K562 (cell line): ENCODE measurements at regions not wholly inside any gene's neighbourhood (a gene's known extent, or its start where the extent isn't known, plus 50 kb on each side); places are given as distances from the start of the nearest gene placed in this dataset.
A peak's percentile ranks its signal among the peaks of the same experiment; 100 is the strongest.

ENCODE experiments used
- MGA ChIP-seq: fragments of 450-650 bp; IDR thresholded peaks from 2 replicates; pipeline ENCODE4 v1.6.1; 2016; ENCODE audit warnings: mild to moderate bottlenecking, moderate library complexity
- ZNF592 ChIP-seq: fragments of 450-650 bp; IDR thresholded peaks from 2 replicates; pipeline ENCODE4 v1.6.1; 2017; ENCODE audit warnings: antibody characterized with exemption, mild to moderate bottlenecking

DNA sequence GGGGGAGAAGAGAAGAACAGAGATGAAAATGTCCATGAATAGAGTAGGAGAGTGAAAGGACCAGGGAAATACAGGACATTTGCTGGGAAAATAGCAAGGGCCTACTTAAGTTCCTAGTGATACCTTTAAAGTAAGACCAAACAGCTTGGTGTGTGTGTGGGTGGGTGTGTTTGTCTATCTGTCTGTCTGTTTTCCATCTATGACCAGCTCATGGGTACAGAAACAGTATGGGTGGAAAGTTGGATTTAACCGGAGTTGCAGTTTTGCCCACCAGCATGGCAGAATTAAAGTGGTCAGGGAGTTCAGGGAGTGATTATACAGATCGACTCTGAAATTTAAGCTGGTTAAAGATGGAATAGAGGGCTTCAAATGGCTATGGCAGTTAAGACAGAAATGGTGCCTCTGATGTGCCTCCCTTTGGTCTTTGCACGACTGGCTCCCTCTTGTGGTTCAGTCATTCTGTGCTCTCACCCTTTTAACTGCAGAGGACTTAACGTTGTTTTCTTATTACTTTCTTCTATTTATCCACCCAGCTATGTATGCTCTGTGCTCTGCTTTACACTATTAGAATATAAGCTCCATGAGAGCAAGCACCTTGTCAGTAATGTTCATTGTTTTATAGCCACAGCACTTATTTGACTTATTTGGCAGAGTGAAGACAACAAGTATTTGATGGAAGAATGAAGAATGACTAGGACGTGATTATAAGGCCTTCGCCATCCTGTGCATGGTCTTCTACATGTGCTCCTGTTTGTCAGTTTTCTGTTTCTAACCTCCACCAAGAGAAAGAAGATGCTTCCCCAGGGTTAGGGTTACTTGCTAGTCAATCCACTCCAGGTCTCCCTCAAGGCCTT is 72.7 kb upstream of the AK4 start (continued):
- TF ChIP-seq MGA, result peak; percentile 14; the same call in 1 of the 2 replicates
- 0 out of 2 replicates have a peak, but pooled peaks have one; percentile 37 for TF ChIP-seq ZNF592
